Common myeloid progenitor, CD34-positive (primary cell): ENCODE measurements at regions not wholly inside any gene's neighbourhood (a gene's known extent, or its start where the extent isn't known, plus 50 kb on each side); places are given as distances from the start of the nearest gene placed in this dataset.

Experiments
- CTCF ChIA-PET: fragments of 350-600 bp; sonication (Branson Sonifier 250); formaldehyde crosslinking; loops from one replicate; lab custom pipeline; 2021; ENCODE audit warnings: antibody characterized with exemption; lab: Charles Lee
- POLR2A ChIA-PET: fragments of 350-600 bp; sonication (Branson Sonifier 250); formaldehyde crosslinking; loops from one replicate; lab custom pipeline; 2021; ENCODE audit warnings: antibody characterized with exemption; lab: Charles Lee
- DNase-seq, 3 donors: peaks; one replicate each; pipeline versions ENCODE4 v3.0.0 to v3.0.0-alpha.2; 2013
- H3K27ac ChIP-seq, 2 experiments: 1 replicate in 1 of 2; 2 replicates in 1 of 2; pipeline ENCODE4 v1.7.0; 2013; ENCODE audit warnings: inconsistent platforms in 2 of 2, low read length in 2 of 2, mild to moderate bottlenecking in 2 of 2, low read depth in 1 of 2, moderate library complexity in 1 of 2; ENCODE audit not compliant: severe bottlenecking in 2 of 2, insufficient read depth in 1 of 2, poor library complexity in 1 of 2
- H3K27me3 ChIP-seq, 5 experiments: replicated peaks in 2 of 5; 1 replicate in 3 of 5; 2 replicates in 2 of 5; pipeline versions ENCODE4 v1.6.1 to v1.7.0; 2013; ENCODE audit warnings: low read length in 4 of 5, mild to moderate bottlenecking in 2 of 5, moderate library complexity in 2 of 5, inconsistent platforms in 1 of 5; ENCODE audit not compliant: insufficient read depth in 5 of 5, control insufficient read depth in 4 of 5
- H3K36me3 ChIP-seq, 4 experiments: 1 replicate in 2 of 4; 2 replicates in 2 of 4; pipeline versions ENCODE4 v1.6.1 to v1.7.0; 2013; ENCODE audit warnings: low read length in 3 of 4, control low read depth in 1 of 4, mild to moderate bottlenecking in 1 of 4; ENCODE audit not compliant: control insufficient read depth in 4 of 4, insufficient read depth in 4 of 4
- H3K4me1 ChIP-seq, 4 experiments: 1 replicate in 3 of 4; 2 replicates in 1 of 4; pipeline versions ENCODE4 v1.6.1 to v1.7.1; 2013; ENCODE audit warnings: low read length in 3 of 4, mild to moderate bottlenecking in 3 of 4, control low read depth in 1 of 4, inconsistent platforms in 1 of 4, moderate library complexity in 1 of 4; ENCODE audit not compliant: control insufficient read depth in 4 of 4, insufficient read depth in 4 of 4; ENCODE audit errors: control extremely low read depth in 1 of 4
- H3K4me3 ChIP-seq, 7 experiments: 1 replicate in 4 of 7; 2 replicates in 3 of 7; pipeline versions ENCODE4 v1.5.1 to v1.7.0; 2013; ENCODE audit warnings: mild to moderate bottlenecking in 7 of 7, low read length in 6 of 7, moderate library complexity in 6 of 7, inconsistent platforms in 2 of 7, low read depth in 2 of 7, control low read depth in 1 of 7; ENCODE audit not compliant: insufficient read depth in 4 of 7, control insufficient read depth in 1 of 7; ENCODE audit errors: extremely low read depth in 1 of 7
- H3K9me3 ChIP-seq, 5 experiments: 1 replicate in 4 of 5; 2 replicates in 1 of 5; pipeline versions ENCODE4 v1.6.1 to v1.7.1; 2013; ENCODE audit warnings: low read length in 4 of 5, mild to moderate bottlenecking in 2 of 5, inconsistent platforms in 1 of 5, low read depth in 1 of 5, moderate library complexity in 1 of 5; ENCODE audit not compliant: control insufficient read depth in 4 of 5, insufficient read depth in 2 of 5; ENCODE audit errors: control extremely low read depth in 1 of 5
- WGBS: methylation state at CpG from one replicate; pipeline ENCODE4 v1.1.5; 2013; ENCODE audit not compliant: insufficient coverage; 5-methylcytosine and 5-hydroxymethylcytosine counted together

- Histone ChIP-seq H3K27me3 (peaks cover 0 to 15% (median 0%) of the 10 kb centered on the region in 5 experiments), H3K36me3 (no peaks in the 10 kb centered on the region), H3K9me3 (peaks cover 0 to 12% (median 0%) of the 10 kb centered on the region in 5 experiments), H3K27ac (no peak overlapping the region), H3K4me1 (no peaks in the 10 kb centered on the region), H3K4me3 (no peak overlapping the region)
- ChIA-PET POLR2A (no interaction called here), CTCF (no interaction called here)
- 94% methylated on average over 3 of the region's 4 CpGs for WGBS
- DNase-seq, result no peak
Observed at GRCh38 chr16:87129771-87130170, 187.4 kb downstream of the C16orf95 start.

GRCh38 chr16:87131061-87131995 lies 185.9 kb downstream of the C16orf95 start:
- DNase-seq, result no peak
- H3K36me3 ChIP-seq, result no peaks in the 10 kb centered on the region
- ChIA-PET CTCF (no interaction called here), POLR2A (no interaction called here)
- H3K9me3 ChIP-seq, result peaks cover 0 to 12% (median 0%) of the 10 kb centered on the region in 5 experiments
- WGBS, result 90% methylated on average over 15 of the region's 16 CpGs
- H3K27me3 ChIP-seq, result peaks cover 0 to 15% (median 0%) of the 10 kb centered on the region in 5 experiments
- H3K27ac ChIP-seq, result no peak overlapping the region
- H3K4me3 ChIP-seq, result no peak overlapping the region
- H3K4me1 ChIP-seq, result peaks cover 0 to 7% (median 1%) of the 10 kb centered on the region in 4 experiments

- 98% methylated on average over 6 of the region's 6 CpGs for whole genome bisulfite sequencing
- H3K4me1 ChIP-seq, result peaks cover 0 to 7% (median 1%) of the 10 kb centered on the region in 4 experiments
- H3K36me3 ChIP-seq, result no peaks in the 10 kb centered on the region
- no peak for DNase-seq
- peaks cover 0 to 12% (median 0%) of the 10 kb centered on the region in 5 experiments for H3K9me3 ChIP-seq
- H3K4me3 ChIP-seq, result no peak overlapping the region
- H3K27me3 ChIP-seq, result peaks cover 0 to 15% (median 0%) of the 10 kb centered on the region in 5 experiments
- CTCF ChIA-PET, result no interaction called here
- POLR2A ChIA-PET, result no interaction called here
- no peak overlapping the region for H3K27ac ChIP-seq
Observed at GRCh38 chr16:87131996-87132345, 185.2 kb downstream of the C16orf95 start.

- DNase-seq, result no peak
- CTCF ChIA-PET, result no interaction called here
- Histone ChIP-seq H3K36me3 (no peaks in the 10 kb centered on the region), H3K27me3 (peaks cover 0 to 15% (median 0%) of the 10 kb centered on the region in 5 experiments), H3K4me1 (peaks cover 0 to 7% (median 1%) of the 10 kb centered on the region in 4 experiments), H3K4me3 (no peak overlapping the region), H3K9me3 (peaks cover 0 to 14% (median 0%) of the 10 kb centered on the region in 5 experiments), H3K27ac (no peak overlapping the region)
- POLR2A ChIA-PET, result no interaction called here
- over 99% methylated on average over 20 of the region's 20 CpGs for WGBS
Observed at GRCh38 chr16:87132361-87133014, 184.7 kb downstream of the C16orf95 start.

- H3K4me3 ChIP-seq, result no peak overlapping the region
- CTCF ChIA-PET, result no interaction called here
- WGBS, result 97% methylated on average over 19 of the region's 21 CpGs
- H3K9me3 ChIP-seq, result peaks cover 0 to 14% (median 0%) of the 10 kb centered on the region in 5 experiments
- DNase-seq, result no peak
- H3K27ac ChIP-seq, result no peak overlapping the region
- H3K36me3 ChIP-seq, result no peaks in the 10 kb centered on the region
- H3K27me3 ChIP-seq, result peaks cover 0 to 11% (median 0%) of the 10 kb centered on the region in 5 experiments
- POLR2A ChIA-PET, result no interaction called here
- peaks cover 0 to 7% (median 1%) of the 10 kb centered on the region in 4 experiments for H3K4me1 ChIP-seq
Observed at GRCh38 chr16:87133112-87133850, 183.9 kb downstream of the C16orf95 start.

- no peak for DNase-seq
- Histone ChIP-seq H3K4me3 (no peak overlapping the region), H3K27me3 (peaks cover 0 to 7% (median 0%) of the 10 kb centered on the region in 5 experiments), H3K36me3 (no peaks in the 10 kb centered on the region), H3K4me1 (peaks cover 0 to 7% (median 1%) of the 10 kb centered on the region in 4 experiments), H3K9me3 (peaks cover 0 to 11% (median 0%) of the 10 kb centered on the region in 5 experiments), H3K27ac (no peak overlapping the region)
- WGBS, result over 99% methylated on average over 15 of the region's 17 CpGs
- POLR2A ChIA-PET, result no interaction called here
- CTCF ChIA-PET, result interaction anchor here (0.8 to 1.4 kb wide), 2 partner anchors 11 to 12 kb away, joined by 3 to 5 read pairs; no protein-coding TSS in a partner anchor
Observed at GRCh38 chr16:87133966-87134627, 183.1 kb downstream of the C16orf95 start.
